ENCODE measurements at regions not wholly inside any gene's neighbourhood (a gene's known extent, or its start where the extent isn't known, plus 50 kb on each side); places are given as distances from the start of the nearest gene placed in this dataset.

DNA sequence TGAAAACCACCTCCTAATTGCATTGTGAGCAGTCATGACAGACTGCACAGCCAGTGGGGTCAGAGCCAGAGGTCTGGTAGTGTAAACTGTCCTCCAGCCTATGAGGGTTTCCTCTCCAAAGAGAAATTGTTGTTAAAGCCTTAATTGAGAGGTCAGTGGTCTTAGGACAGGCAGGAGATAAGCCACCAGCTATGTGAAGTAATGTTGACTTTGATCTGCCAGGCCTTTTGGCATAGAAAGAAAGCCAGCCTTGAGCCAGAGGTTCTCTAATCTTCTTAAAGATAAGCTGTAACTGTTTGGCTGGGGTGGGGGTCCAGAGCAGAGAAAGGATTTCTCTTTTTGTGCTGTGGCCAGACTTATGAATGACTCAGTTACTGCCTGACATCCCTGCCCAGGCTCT is 248.4 kb downstream of the WDR11 start:
- Mint-ChIP-seq H3K27me3 (ENCODE audit: insufficient read depth) (no peaks in the 10 kb centered on the region), H3K4me1 (peaks cover 37% of the 10 kb centered on the region), H3K4me3 (no peak overlapping the region), H3K27ac (peak overlapping the region; percentile 6), H3K9me3 (peaks cover 3% of the 10 kb centered on the region), H3K36me3 (ENCODE audit: low read depth) (no peaks in the 10 kb centered on the region)
- DNase-seq, result no peak
- no peaks in the 10 kb centered on the region for H3K36me3 ChIP-seq (ENCODE audit: control insufficient read depth, insufficient read depth, low read length)
- peaks cover 27% of the 10 kb centered on the region for H3K4me1 ChIP-seq (ENCODE audit: control insufficient read depth, insufficient read depth, low read length)
- no peaks in the 10 kb centered on the region for H3K27me3 ChIP-seq (ENCODE audit: control insufficient read depth, insufficient read depth, low read length, poor library complexity, severe bottlenecking)
- no peak overlapping the region for H3K27ac ChIP-seq (ENCODE audit: low read depth, low read length)
- peak overlapping the region; percentile 57 for H3K4me3 ChIP-seq (ENCODE audit: low read length)
- no peaks in the 10 kb centered on the region for H3K9me3 ChIP-seq (ENCODE audit: control insufficient read depth, low read length)
- H3K9ac ChIP-seq (ENCODE audit: extremely low read depth, low read length, poor library complexity, severe bottlenecking), result no peak overlapping the region
- TF ChIP-seq, protein P1, sequence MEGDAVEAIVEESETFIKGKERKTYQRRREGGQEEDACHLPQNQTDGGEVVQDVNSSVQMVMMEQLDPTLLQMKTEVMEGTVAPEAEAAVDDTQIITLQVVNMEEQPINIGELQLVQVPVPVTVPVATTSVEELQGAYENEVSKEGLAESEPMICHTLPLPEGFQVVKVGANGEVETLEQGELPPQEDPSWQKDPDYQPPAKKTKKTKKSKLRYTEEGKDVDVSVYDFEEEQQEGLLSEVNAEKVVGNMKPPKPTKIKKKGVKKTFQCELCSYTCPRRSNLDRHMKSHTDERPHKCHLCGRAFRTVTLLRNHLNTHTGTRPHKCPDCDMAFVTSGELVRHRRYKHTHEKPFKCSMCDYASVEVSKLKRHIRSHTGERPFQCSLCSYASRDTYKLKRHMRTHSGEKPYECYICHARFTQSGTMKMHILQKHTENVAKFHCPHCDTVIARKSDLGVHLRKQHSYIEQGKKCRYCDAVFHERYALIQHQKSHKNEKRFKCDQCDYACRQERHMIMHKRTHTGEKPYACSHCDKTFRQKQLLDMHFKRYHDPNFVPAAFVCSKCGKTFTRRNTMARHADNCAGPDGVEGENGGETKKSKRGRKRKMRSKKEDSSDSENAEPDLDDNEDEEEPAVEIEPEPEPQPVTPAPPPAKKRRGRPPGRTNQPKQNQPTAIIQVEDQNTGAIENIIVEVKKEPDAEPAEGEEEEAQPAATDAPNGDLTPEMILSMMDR (conservative IDR thresholded peaks at IDR 0.05), result no peak

DNA sequence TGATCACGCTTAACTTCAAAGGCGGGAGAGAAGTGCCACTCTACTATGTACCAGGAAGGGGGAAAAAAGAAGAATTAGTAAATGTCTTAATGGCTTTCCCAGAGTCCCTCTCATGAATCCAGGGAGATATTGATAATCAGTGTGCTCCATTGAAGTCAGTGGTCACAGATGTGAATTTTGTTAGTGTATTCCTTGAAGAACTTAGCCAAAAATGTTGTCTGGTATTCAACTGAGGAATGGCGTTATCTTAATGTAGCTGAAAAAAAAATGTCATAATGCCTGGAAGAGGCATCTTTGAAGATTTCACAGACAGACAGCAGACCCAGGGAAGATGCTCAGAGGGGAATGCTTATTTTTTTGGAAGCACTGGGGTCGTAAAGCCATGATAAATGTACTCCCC is 250.4 kb downstream of the WDR11 start:
- Histone ChIP-seq H3K9me3 (ENCODE audit: control insufficient read depth, low read length) (no peaks in the 10 kb centered on the region), H3K36me3 (ENCODE audit: control insufficient read depth, insufficient read depth, low read length) (no peaks in the 10 kb centered on the region), H3K27ac (ENCODE audit: low read depth, low read length) (no peak overlapping the region), H3K4me3 (ENCODE audit: low read length) (no peak overlapping the region), H3K4me1 (ENCODE audit: control insufficient read depth, insufficient read depth, low read length) (peaks cover 29% of the 10 kb centered on the region), H3K9ac (ENCODE audit: extremely low read depth, low read length, poor library complexity, severe bottlenecking) (no peak overlapping the region), H3K27me3 (ENCODE audit: control insufficient read depth, insufficient read depth, low read length, poor library complexity, severe bottlenecking) (no peaks in the 10 kb centered on the region)
- DNase-seq, result no peak
- Mint-ChIP-seq H3K4me3 (no peak overlapping the region), H3K36me3 (ENCODE audit: low read depth) (no peaks in the 10 kb centered on the region), H3K27ac (no peak overlapping the region), H3K4me1 (peaks cover 43% of the 10 kb centered on the region), H3K9me3 (peaks cover 3% of the 10 kb centered on the region), H3K27me3 (ENCODE audit: insufficient read depth) (peaks cover 1% of the 10 kb centered on the region)
- TF ChIP-seq, protein P1 (conservative IDR thresholded peaks at IDR 0.05), result no peak
- WGBS, 2 experiments (ENCODE audit: insufficient coverage in 1 of 2, insufficient read length in 1 of 2), result 99 to 100% methylated on average over 3 of the region's 4 CpGs

DNA sequence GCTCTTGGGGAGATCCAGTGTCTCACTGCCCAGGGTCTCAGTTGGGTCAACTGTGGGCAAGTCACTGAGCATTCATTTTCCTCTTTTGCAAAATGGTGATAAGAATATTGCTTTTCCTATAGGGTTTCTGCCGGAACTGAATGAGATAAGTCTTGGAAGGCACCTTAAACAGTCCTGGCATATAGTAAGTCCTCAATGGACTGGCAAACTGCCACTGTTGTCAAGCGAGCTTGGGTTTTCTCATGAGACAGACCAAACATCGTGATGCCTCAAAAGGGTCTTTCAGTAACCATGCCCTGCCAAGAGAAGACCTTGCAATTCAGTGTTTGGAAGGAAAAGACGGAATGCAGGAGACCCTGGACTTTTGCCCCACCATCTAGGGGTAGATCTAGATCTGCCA is 251.5 kb downstream of the WDR11 start:
- H3K4me1 Mint-ChIP-seq, result peaks cover 35% of the 10 kb centered on the region
- peaks cover 1% of the 10 kb centered on the region for H3K27me3 Mint-ChIP-seq (ENCODE audit: insufficient read depth)
- Histone ChIP-seq H3K4me1 (ENCODE audit: control insufficient read depth, insufficient read depth, low read length) (peaks cover 20% of the 10 kb centered on the region), H3K36me3 (ENCODE audit: control insufficient read depth, insufficient read depth, low read length) (no peaks in the 10 kb centered on the region), H3K9me3 (ENCODE audit: control insufficient read depth, low read length) (no peaks in the 10 kb centered on the region), H3K9ac (ENCODE audit: extremely low read depth, low read length, poor library complexity, severe bottlenecking) (no peak overlapping the region), H3K27ac (ENCODE audit: low read depth, low read length) (no peak overlapping the region), H3K4me3 (ENCODE audit: low read length) (no peak overlapping the region), H3K27me3 (ENCODE audit: control insufficient read depth, insufficient read depth, low read length, poor library complexity, severe bottlenecking) (no peaks in the 10 kb centered on the region)
- H3K36me3 Mint-ChIP-seq (ENCODE audit: low read depth), result no peaks in the 10 kb centered on the region
- 92 to 93% methylated on average over 4 of the region's 4 CpGs for WGBS, 2 experiments (ENCODE audit: insufficient coverage in 1 of 2, insufficient read length in 1 of 2)
- DNase-seq, result no peak
- peaks cover 3% of the 10 kb centered on the region for H3K9me3 Mint-ChIP-seq
- no peak overlapping the region for H3K27ac Mint-ChIP-seq
- TF ChIP-seq, protein P1 (conservative IDR thresholded peaks at IDR 0.05), result no peak
- H3K4me3 Mint-ChIP-seq, result no peak overlapping the region
